ENCODE measurements at regions not wholly inside any gene's neighbourhood (a gene's known extent, or its start where the extent isn't known, plus 50 kb on each side); places are given as distances from the start of the nearest gene placed in this dataset.

DNA sequence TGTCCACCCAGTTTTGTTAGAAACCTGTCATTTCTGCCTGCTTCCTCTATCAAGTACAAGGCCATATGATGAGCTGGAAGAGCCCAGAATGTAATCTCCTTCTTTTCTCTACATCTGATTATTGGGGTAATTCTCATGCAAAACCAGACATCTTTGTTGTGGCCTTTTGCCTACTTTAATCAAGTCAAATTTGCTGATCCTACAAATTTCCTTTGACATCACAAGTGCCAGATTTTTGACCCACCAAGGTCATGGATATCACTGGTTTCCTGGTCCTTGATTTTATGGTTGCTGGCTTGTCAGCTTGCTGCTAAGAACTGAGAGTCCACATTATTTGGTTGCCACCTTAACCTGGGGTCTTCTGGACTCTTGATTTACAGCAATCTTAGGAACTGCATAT is 336.1 kb downstream of the TFEC start:
- TF ChIP-seq, protein P1, sequence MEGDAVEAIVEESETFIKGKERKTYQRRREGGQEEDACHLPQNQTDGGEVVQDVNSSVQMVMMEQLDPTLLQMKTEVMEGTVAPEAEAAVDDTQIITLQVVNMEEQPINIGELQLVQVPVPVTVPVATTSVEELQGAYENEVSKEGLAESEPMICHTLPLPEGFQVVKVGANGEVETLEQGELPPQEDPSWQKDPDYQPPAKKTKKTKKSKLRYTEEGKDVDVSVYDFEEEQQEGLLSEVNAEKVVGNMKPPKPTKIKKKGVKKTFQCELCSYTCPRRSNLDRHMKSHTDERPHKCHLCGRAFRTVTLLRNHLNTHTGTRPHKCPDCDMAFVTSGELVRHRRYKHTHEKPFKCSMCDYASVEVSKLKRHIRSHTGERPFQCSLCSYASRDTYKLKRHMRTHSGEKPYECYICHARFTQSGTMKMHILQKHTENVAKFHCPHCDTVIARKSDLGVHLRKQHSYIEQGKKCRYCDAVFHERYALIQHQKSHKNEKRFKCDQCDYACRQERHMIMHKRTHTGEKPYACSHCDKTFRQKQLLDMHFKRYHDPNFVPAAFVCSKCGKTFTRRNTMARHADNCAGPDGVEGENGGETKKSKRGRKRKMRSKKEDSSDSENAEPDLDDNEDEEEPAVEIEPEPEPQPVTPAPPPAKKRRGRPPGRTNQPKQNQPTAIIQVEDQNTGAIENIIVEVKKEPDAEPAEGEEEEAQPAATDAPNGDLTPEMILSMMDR (IDR thresholded peaks at IDR 0.05) = no peak
- TF ChIP-seq POLR2A (IDR thresholded peaks at IDR 0.05) = no peak

Data from right lobe of liver (tissue), 4 donors.